H9 (cell line): ENCODE measurements at regions not wholly inside any gene's neighbourhood (a gene's known extent, or its start where the extent isn't known, plus 50 kb on each side); places are given as distances from the start of the nearest gene placed in this dataset.

Experiments used
- DNase-seq: peaks from one replicate; pipeline ENCODE4 v3.0.0-alpha.2; 2017
- H2AFZ ChIP-seq: one replicate; pipeline ENCODE4 v1.6.1; 2013; ENCODE audit warnings: mild to moderate bottlenecking, low read length, control low read depth, moderate library complexity
- H2AK5ac ChIP-seq: 2 replicates; pipeline ENCODE4 v1.6.1; 2013; ENCODE audit warnings: low read length, control low read depth, mixed read lengths; ENCODE audit not compliant: insufficient read length
- H2BK120ac ChIP-seq: one replicate; pipeline ENCODE4 v1.6.1; 2013; ENCODE audit warnings: low read depth, mild to moderate bottlenecking, low read length, control low read depth, inconsistent platforms; ENCODE audit not compliant: poor library complexity, severe bottlenecking
- H2BK12ac ChIP-seq: 2 replicates; pipeline ENCODE4 v1.6.1; 2013; ENCODE audit warnings: low read length, control low read depth, mixed read lengths, low read depth; ENCODE audit not compliant: insufficient read length
- H2BK15ac ChIP-seq: 2 replicates; pipeline ENCODE4 v1.6.1; 2013; ENCODE audit warnings: low read depth, low read length, control low read depth
- H2BK20ac ChIP-seq: one replicate; pipeline ENCODE4 v1.6.1; 2013; ENCODE audit warnings: low read depth, mild to moderate bottlenecking, low read length, control low read depth, inconsistent platforms; ENCODE audit not compliant: poor library complexity, severe bottlenecking
- H2BK5ac ChIP-seq: 2 replicates; pipeline ENCODE4 v1.6.1; 2013; ENCODE audit warnings: low read length, control low read depth, mixed read lengths; ENCODE audit not compliant: insufficient read length
- H3K14ac ChIP-seq: 2 replicates; pipeline ENCODE4 v1.6.1; 2013; ENCODE audit warnings: low read length, control low read depth; ENCODE audit not compliant: insufficient read depth
- H3K18ac ChIP-seq: 2 replicates; pipeline ENCODE4 v1.6.1; 2013; ENCODE audit warnings: low read depth, mild to moderate bottlenecking, mixed read lengths, low read length, control low read depth; ENCODE audit not compliant: insufficient read length
- H3K23ac ChIP-seq: 2 replicates; pipeline ENCODE4 v1.6.1; 2013; ENCODE audit warnings: low read length, control low read depth, mixed read lengths, low read depth; ENCODE audit not compliant: insufficient read length
- H3K23me2 ChIP-seq: 2 replicates; pipeline ENCODE4 v1.6.1; 2013; ENCODE audit warnings: low read depth, mild to moderate bottlenecking, mixed read lengths, low read length, control low read depth; ENCODE audit not compliant: insufficient read length, poor library complexity, severe bottlenecking
- H3K27ac ChIP-seq: 2 replicates; pipeline ENCODE4 v1.5.1; 2013; ENCODE audit warnings: low read length, control low read depth, mixed read lengths, low read depth; ENCODE audit not compliant: insufficient read length
- H3K27me3 ChIP-seq: 2 replicates; pipeline ENCODE4 v1.6.1; 2013; ENCODE audit warnings: low read length, control low read depth, inconsistent platforms; ENCODE audit not compliant: insufficient read depth
- H3K4ac ChIP-seq: 2 replicates; pipeline ENCODE4 v1.6.1; 2013; ENCODE audit warnings: low read depth, mild to moderate bottlenecking, control low read depth, inconsistent platforms, low read length, moderate library complexity
- H3K4me1 ChIP-seq: 2 replicates; pipeline ENCODE4 v1.6.1; 2013; ENCODE audit warnings: low read length, control low read depth, inconsistent platforms; ENCODE audit not compliant: insufficient read depth
- H3K4me2 ChIP-seq: 2 replicates; pipeline ENCODE4 v1.6.1; 2013; ENCODE audit warnings: low read length, control low read depth, mixed read lengths; ENCODE audit not compliant: insufficient read length, insufficient read depth
- H3K56ac ChIP-seq: 2 replicates; pipeline ENCODE4 v1.6.1; 2013; ENCODE audit warnings: low read depth, mild to moderate bottlenecking, mixed read lengths, low read length, control low read depth; ENCODE audit not compliant: insufficient read length
- H3K79me1 ChIP-seq: 2 replicates; pipeline ENCODE4 v1.6.1; 2013; ENCODE audit warnings: low read depth, mild to moderate bottlenecking, moderate library complexity, low read length, control low read depth, inconsistent platforms; ENCODE audit not compliant: insufficient read depth, poor library complexity, severe bottlenecking
- H3K79me2 ChIP-seq: 2 replicates; pipeline ENCODE4 v1.6.1; 2013; ENCODE audit warnings: low read length, control low read depth, inconsistent platforms; ENCODE audit not compliant: insufficient read depth
- H3K9ac ChIP-seq: 2 replicates; pipeline ENCODE4 v1.6.1; 2013; ENCODE audit warnings: low read length, control low read depth, mixed read lengths; ENCODE audit not compliant: insufficient read length; ENCODE audit errors: extremely low read depth
- H3K9me3 ChIP-seq: one replicate; pipeline ENCODE4 v1.6.1; 2013; ENCODE audit warnings: low read depth, low read length, inconsistent platforms; ENCODE audit not compliant: control insufficient read depth
- H3T11ph ChIP-seq: one replicate; pipeline ENCODE4 v1.6.1; 2013; ENCODE audit warnings: mild to moderate bottlenecking, low read length, control low read depth, inconsistent platforms
- H4K20me1 ChIP-seq: one replicate; pipeline ENCODE4 v1.6.1; 2013; ENCODE audit not compliant: control insufficient read depth, insufficient read length, insufficient read depth
- H4K5ac ChIP-seq: 2 replicates; pipeline ENCODE4 v1.6.1; 2013; ENCODE audit warnings: low read depth, mild to moderate bottlenecking, mixed read lengths, low read length, control low read depth; ENCODE audit not compliant: insufficient read length
- H4K8ac ChIP-seq: replicated peaks from 2 replicates; pipeline ENCODE4 v1.6.1; 2013; ENCODE audit warnings: low read length, control low read depth, mixed read lengths, low read depth; ENCODE audit not compliant: insufficient read length
- H4K91ac ChIP-seq: 2 replicates; pipeline ENCODE4 v1.6.1; 2013; ENCODE audit warnings: low read depth, mild to moderate bottlenecking, moderate library complexity, mixed read lengths, low read length, control low read depth; ENCODE audit not compliant: insufficient read length
- H3K27ac Mint-ChIP-seq, 3 experiments: 2 replicates in 2 of 3; 3 replicates in 1 of 3; pipeline ENCODE4 v1.8.0; 2020 to 2021; ENCODE audit warnings: mixed read lengths in 3 of 3, mild to moderate bottlenecking in 1 of 3, moderate library complexity in 1 of 3
- H3K27me3 Mint-ChIP-seq: 2 replicates; pipeline ENCODE4 v1.8.0; 2021; ENCODE audit warnings: low read depth, mild to moderate bottlenecking, moderate library complexity, mixed read lengths
- H3K36me3 Mint-ChIP-seq, 3 experiments: 2 replicates in 2 of 3; 3 replicates in 1 of 3; pipeline ENCODE4 v1.8.0; 2020 to 2021; ENCODE audit warnings: low read depth in 3 of 3, mixed read lengths in 3 of 3; ENCODE audit not compliant: insufficient read depth in 1 of 3
- H3K4me1 Mint-ChIP-seq, 2 experiments: 2 replicates each; pipeline ENCODE4 v1.8.0; 2020; ENCODE audit warnings: mixed read lengths in 2 of 2
- H3K4me3 Mint-ChIP-seq, 2 experiments: 2 replicates in 1 of 2; 3 replicates in 1 of 2; pipeline ENCODE4 v1.8.0; 2020 to 2021; ENCODE audit warnings: mild to moderate bottlenecking in 2 of 2, mixed read lengths in 2 of 2, moderate library complexity in 1 of 2
- H3K9me3 Mint-ChIP-seq, 2 experiments: 2 replicates in 1 of 2; 3 replicates in 1 of 2; pipeline ENCODE4 v1.8.0; 2020; ENCODE audit warnings: mild to moderate bottlenecking in 2 of 2, mixed read lengths in 2 of 2, moderate library complexity in 1 of 2
- CTCF ChIP-seq: fragments of 200-600 bp; sonication (generic); conservative IDR thresholded peaks from 3 replicates; pipeline ENCODE4 v1.8.0; 2021; ENCODE audit warnings: antibody characterized with exemption, mild to moderate bottlenecking
- WGBS: extraction: QIAGEN DNeasy Blood & Tissue Kit; methylation state at CpG from one replicate; pipeline ENCODE4 v1.1.7; 2013; ENCODE audit warnings: missing lambda C conversion rate, low lambda C conversion rate, mixed read lengths; ENCODE audit not compliant: insufficient read length; ENCODE audit errors: extremely low coverage; 5-methylcytosine and 5-hydroxymethylcytosine counted together

- Histone ChIP-seq H3K9ac (no peak overlapping the region), H2BK15ac (no peak overlapping the region), H3K79me1 (no peaks in the 10 kb centered on the region), H2AFZ (no peak overlapping the region), H2BK12ac (no peak overlapping the region), H3K18ac (no peak overlapping the region), H3K27me3 (no peaks in the 10 kb centered on the region), H3K23ac (no peak overlapping the region), H3K79me2 (no peaks in the 10 kb centered on the region), H3K27ac (no peak overlapping the region), H3K9me3 (no peaks in the 10 kb centered on the region), H4K20me1 (no peaks in the 10 kb centered on the region), H3T11ph (no peak overlapping the region), H4K5ac (no peak overlapping the region), H3K23me2 (no peaks in the 10 kb centered on the region), H3K4me1 (peaks cover 8% of the 10 kb centered on the region; the same call in 1 of the 2 replicates), H2BK5ac (no peak overlapping the region), H3K4me2 (no peak overlapping the region), H3K4ac (no peak overlapping the region), H2AK5ac (no peak overlapping the region), H2BK20ac (no peak overlapping the region), H3K14ac (no peak overlapping the region), H3K56ac (no peak overlapping the region), H2BK120ac (no peak overlapping the region), H4K8ac (no peak overlapping the region), H4K91ac (no peak overlapping the region)
- no peaks in the 10 kb centered on the region for H3K9me3 Mint-ChIP-seq
- no peaks in the 10 kb centered on the region for H3K36me3 Mint-ChIP-seq
- no peak for DNase-seq
- TF ChIP-seq CTCF, result no peak
- WGBS, result no CpG with 5 or more reads among the region's 1 CpG
- H3K4me3 Mint-ChIP-seq, result no peak overlapping the region
- H3K27ac Mint-ChIP-seq, result no peak overlapping the region
- no peaks in the 10 kb centered on the region for H3K27me3 Mint-ChIP-seq
- peaks cover 14 to 19% of the 10 kb centered on the region in 2 experiments for H3K4me1 Mint-ChIP-seq
These were observed 584.4 kb upstream of the CXADR start for GRCh38 chr21:16928439-16928838.
